Progenitor cell of endocrine pancreas (in vitro differentiated cells): ENCODE measurements at regions not wholly inside any gene's neighbourhood (a gene's known extent, or its start where the extent isn't known, plus 50 kb on each side); places are given as distances from the start of the nearest gene placed in this dataset.

Source experiments
- DNase-seq: peaks from one replicate; pipeline ENCODE4 v3.0.0; 2021; ENCODE audit warnings: low spot score; ENCODE audit not compliant: unreplicated experiment
- H3K27ac Mint-ChIP-seq: 2 replicates; pipeline ENCODE4 v1.8.0; 2021; ENCODE audit warnings: mild to moderate bottlenecking, moderate library complexity, mixed read lengths
- H3K27me3 Mint-ChIP-seq: 2 replicates; pipeline ENCODE4 v1.8.0; 2021; ENCODE audit warnings: mixed read lengths
- H3K36me3 Mint-ChIP-seq: 2 replicates; pipeline ENCODE4 v1.8.0; 2022; ENCODE audit warnings: mixed read lengths; ENCODE audit not compliant: insufficient read depth
- H3K4me1 Mint-ChIP-seq: 2 replicates; pipeline ENCODE4 v1.8.0; 2021; ENCODE audit warnings: low read depth, mixed read lengths
- H3K4me3 Mint-ChIP-seq: 2 replicates; pipeline ENCODE4 v1.8.0; 2021; ENCODE audit warnings: low read depth, mild to moderate bottlenecking, moderate library complexity, mixed read lengths
- H3K9me3 Mint-ChIP-seq: 2 replicates; pipeline ENCODE4 v1.8.0; 2021; ENCODE audit warnings: low read depth, mixed read lengths
- TF ChIP-seq, protein P1 (sequence below): fragments of 200-600 bp; sonication (generic); IDR thresholded peaks from one replicate; pipeline ENCODE4 v1.5.0; 2021; ENCODE audit warnings: antibody characterized with exemption, mild to moderate bottlenecking; ENCODE audit not compliant: unreplicated experiment

- H3K27ac Mint-ChIP-seq, result no peak overlapping the region
- no peak for DNase-seq
- TF ChIP-seq, protein P1, sequence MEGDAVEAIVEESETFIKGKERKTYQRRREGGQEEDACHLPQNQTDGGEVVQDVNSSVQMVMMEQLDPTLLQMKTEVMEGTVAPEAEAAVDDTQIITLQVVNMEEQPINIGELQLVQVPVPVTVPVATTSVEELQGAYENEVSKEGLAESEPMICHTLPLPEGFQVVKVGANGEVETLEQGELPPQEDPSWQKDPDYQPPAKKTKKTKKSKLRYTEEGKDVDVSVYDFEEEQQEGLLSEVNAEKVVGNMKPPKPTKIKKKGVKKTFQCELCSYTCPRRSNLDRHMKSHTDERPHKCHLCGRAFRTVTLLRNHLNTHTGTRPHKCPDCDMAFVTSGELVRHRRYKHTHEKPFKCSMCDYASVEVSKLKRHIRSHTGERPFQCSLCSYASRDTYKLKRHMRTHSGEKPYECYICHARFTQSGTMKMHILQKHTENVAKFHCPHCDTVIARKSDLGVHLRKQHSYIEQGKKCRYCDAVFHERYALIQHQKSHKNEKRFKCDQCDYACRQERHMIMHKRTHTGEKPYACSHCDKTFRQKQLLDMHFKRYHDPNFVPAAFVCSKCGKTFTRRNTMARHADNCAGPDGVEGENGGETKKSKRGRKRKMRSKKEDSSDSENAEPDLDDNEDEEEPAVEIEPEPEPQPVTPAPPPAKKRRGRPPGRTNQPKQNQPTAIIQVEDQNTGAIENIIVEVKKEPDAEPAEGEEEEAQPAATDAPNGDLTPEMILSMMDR, result peak; percentile 21
- no peak overlapping the region for H3K4me3 Mint-ChIP-seq
- H3K9me3 Mint-ChIP-seq, result no peaks in the 10 kb centered on the region
- no peaks in the 10 kb centered on the region for H3K36me3 Mint-ChIP-seq
- peaks cover 4% of the 10 kb centered on the region for H3K4me1 Mint-ChIP-seq
- peaks cover 3% of the 10 kb centered on the region for H3K27me3 Mint-ChIP-seq
Measured at GRCh38 chr3:28916713-28917499, 364.0 kb upstream of the RBMS3 start.

- H3K4me3 Mint-ChIP-seq, result no peak overlapping the region
- H3K27ac Mint-ChIP-seq, result no peak overlapping the region
- H3K4me1 Mint-ChIP-seq, result peaks cover 2% of the 10 kb centered on the region
- H3K27me3 Mint-ChIP-seq, result peaks cover 3% of the 10 kb centered on the region
- TF ChIP-seq, protein P1, result no peak
- H3K9me3 Mint-ChIP-seq, result no peaks in the 10 kb centered on the region
- no peak for DNase-seq
- no peaks in the 10 kb centered on the region for H3K36me3 Mint-ChIP-seq
Measured at GRCh38 chr3:28917895-28918475, 362.9 kb upstream of the RBMS3 start.

GRCh38 chr3:28922376-28922775 is 358.5 kb upstream of the RBMS3 start:
- Mint-ChIP-seq H3K4me3 (no peak overlapping the region), H3K27ac (no peak overlapping the region), H3K9me3 (no peaks in the 10 kb centered on the region), H3K36me3 (no peaks in the 10 kb centered on the region), H3K4me1 (peaks cover 2% of the 10 kb centered on the region), H3K27me3 (peaks cover 3% of the 10 kb centered on the region)
- TF ChIP-seq, protein P1, result no peak
- no peak for DNase-seq

GRCh38 chr3:28923994-28924393 is 356.9 kb upstream of the RBMS3 start:
- Mint-ChIP-seq H3K27ac (no peak overlapping the region), H3K9me3 (no peaks in the 10 kb centered on the region), H3K4me3 (no peak overlapping the region), H3K36me3 (no peaks in the 10 kb centered on the region), H3K4me1 (no peaks in the 10 kb centered on the region), H3K27me3 (peaks cover 3% of the 10 kb centered on the region)
- DNase-seq, result no peak
- TF ChIP-seq, protein P1, result no peak

DNA sequence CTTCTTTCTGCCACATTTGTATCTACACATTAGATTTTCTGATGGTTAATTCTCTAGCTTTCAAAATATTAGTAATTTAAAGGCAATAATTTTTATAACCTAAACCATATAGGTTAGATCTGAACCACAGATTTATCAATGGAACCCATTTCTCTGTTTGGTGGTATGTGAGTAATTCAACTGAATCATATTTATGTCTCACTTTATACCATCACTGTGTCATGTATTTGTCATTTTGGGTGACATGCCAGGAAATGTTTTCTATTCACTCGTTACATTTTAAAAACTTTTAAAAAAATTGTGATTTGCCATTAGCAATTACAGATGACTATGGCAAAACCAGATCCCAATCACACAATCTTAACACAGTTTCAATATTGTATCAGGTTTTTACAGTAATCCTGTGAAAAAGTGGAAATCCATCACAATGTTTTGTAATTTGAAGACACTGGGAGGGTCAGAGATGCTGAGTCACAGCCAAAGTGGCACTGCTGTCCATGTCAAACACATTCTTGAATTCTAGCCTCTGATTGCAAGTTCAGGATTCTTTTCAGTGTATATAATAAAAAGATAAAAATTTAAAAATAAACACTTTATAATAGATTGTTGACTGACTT is 356.0 kb upstream of the RBMS3 start:
- Mint-ChIP-seq H3K4me3 (no peak overlapping the region), H3K27ac (no peak overlapping the region), H3K4me1 (no peaks in the 10 kb centered on the region), H3K36me3 (no peaks in the 10 kb centered on the region), H3K9me3 (no peaks in the 10 kb centered on the region), H3K27me3 (peaks cover 3% of the 10 kb centered on the region)
- TF ChIP-seq, protein P1, result no peak
- DNase-seq, result no peak
